HG02938 (cell line): ENCODE measurements at regions not wholly inside any gene's neighbourhood (a gene's known extent, or its start where the extent isn't known, plus 50 kb on each side); places are given as distances from the start of the nearest gene placed in this dataset.
"Not testable (repeated sequence)": the region's sequence is repeated elsewhere in the genome, so short reads cannot be mapped to it uniquely, and the experiment has no call there.

Experiments used
- ATAC-seq: cut with Tn5 transposase; IDR thresholded peaks from one replicate; pipeline ENCODE4 v1.9.1; 2021; ENCODE audit warnings: mild to moderate bottlenecking, moderate library complexity; ENCODE audit not compliant: unreplicated experiment

DNA sequence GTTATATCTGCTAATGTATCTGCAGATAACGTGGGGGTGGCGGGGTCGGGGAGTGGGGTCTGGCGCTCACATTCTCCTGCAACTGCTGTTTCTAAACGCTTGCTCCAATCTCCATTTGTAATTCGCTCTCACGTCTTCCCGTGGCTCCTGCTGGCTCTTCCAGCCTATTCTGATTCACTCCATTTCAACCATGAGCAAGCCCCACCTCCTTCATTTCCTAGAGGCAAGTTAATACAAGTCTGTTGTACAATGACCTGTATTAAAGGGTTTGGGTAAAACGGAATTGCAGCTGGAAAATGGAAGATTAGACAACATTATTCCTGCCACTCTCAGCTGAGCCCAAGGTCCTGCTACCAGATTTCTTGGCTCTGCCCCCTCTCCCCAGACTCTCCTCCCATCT, 132.3 kb downstream of the CSNK2A3 start:
- no peak for ATAC-seq

DNA sequence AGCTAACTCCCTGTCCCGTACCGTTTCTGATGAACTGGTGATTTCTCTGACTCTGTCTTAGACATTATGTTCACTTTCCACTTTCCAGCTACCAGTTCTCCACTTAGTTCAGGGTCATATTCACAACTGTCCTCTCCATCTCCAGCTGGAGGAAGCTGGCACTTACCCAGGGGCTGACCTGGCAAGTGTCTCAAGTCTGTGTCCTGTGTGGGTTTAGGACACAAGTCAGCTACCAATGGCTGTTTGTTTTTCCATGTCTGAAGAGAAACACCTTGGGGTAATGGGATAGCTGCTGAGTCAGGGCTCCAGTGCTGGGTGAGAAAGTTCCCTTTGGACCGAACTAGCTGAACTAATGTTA, 134.4 kb downstream of the CSNK2A3 start:
- ATAC-seq = no peak

DNA sequence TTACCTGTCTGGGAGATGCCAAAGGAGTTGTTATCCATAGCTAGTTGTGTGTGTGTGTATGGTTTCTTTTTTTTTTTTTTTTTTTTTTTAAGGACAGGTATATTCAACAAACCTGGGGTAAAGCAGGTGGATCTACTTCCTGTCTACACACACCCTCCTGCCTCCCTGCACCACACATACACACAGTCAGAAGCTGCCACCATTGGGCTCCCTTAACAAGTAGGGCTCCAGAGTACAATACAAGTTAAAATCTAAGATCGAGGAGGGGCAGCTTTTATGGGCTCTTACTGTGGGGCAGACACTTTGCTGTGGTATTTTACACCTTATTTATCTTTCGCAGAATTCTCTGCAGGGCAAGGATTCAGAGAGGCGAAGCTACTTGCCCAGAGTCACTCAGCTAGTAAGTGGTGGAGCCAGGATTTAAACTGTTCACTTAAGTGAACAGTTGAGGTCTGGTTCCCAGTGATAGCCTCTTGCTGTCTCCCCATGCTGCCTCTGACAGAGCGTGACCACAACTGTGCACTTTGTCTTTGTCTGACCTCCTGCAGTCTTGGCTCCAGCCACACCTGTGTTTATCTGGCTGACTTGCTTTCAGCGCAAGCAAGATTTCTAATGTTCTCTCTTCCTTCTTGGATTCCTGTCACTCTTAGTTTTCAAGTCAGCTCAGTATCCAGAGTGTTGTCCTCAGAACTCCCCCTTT, 135.0 kb downstream of the CSNK2A3 start:
- no peak for ATAC-seq

DNA sequence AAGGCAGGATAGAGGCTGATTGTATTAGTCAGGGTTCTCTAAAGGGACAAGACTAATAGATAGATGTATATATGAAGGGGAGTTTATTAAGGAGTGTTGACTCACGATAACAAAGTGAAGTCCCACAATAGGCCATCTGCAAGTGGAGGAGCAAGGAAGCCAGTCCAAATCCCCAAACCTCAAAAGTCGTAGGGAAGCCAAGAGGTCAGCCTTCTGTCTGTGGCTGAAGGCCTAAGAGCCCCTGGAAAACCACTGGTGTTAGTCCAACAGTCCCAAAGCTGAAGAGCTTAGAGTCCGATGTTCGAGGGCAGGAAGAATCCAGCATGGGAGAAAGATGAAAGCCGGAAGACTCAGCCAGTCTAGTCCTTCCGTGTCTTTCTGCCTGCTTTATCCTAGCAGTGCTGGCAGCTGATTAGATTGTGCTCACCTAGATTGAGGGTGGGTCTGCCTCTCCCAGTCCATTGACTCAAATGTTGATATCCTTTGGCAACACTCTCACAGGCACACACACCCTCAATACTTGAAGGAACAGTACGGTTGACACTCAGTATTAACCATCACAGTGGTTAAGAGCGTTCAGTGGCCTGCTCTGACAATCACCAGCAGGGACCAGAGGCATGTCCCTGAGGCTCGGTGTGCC, 135.6 kb downstream of the CSNK2A3 start:
- ATAC-seq = no peak

DNA sequence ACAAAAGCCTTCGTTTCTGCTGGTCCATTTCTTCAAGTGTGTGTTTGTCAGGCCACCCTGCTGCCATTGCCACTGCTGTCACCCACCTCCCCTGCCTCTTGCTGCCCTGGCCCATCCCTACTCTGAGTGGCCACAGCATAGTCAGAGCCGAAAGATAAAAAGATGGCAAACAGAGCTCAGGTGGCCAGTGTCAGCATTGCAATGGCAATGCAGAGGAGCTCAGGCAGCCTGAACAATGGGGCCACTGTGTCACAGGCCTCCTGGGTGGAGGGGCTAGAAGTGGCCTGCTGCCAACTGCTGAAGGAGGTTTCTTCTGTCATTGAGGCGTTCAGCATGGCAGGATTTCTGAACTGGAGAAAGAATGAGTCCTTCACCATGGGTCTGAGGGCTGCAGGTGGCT, 137.1 kb downstream of the CSNK2A3 start:
- no peak for ATAC-seq

DNA sequence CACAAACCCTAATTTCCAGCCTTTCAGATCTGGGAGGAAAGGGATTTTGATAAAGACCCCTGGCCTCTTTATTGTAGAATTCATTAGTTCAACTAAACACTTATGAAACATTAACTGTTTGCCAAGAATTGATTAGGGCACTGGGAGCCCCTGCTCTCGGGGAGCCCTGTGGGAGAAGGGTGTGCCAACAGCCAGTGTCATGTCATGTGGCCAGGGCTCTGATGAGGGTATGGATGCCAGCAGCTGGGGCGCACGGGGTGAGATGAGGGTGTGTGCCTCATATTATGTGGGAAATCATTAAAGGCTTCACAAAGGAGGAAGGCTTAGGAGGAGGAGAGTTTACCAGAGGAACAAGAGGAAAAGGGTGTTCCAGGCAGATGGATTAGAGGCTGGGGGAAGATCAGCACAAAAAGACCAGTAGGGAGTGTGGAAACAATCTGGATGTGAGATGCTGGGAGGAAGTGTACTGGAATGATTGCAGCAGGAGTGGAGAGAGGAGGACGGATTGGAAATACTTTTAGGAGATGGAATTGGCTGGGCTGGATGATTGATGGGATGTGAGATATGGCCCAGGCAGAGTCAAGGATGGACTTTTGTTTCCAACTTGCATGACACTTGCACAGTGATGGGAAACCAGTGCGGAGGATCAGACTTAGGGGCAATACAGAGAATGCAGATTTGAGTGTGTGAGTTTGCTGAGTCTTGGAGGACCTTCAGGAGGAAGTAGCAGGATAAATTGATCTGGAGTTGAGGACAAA, 137.8 kb downstream of the CSNK2A3 start:
- no peak for ATAC-seq

DNA sequence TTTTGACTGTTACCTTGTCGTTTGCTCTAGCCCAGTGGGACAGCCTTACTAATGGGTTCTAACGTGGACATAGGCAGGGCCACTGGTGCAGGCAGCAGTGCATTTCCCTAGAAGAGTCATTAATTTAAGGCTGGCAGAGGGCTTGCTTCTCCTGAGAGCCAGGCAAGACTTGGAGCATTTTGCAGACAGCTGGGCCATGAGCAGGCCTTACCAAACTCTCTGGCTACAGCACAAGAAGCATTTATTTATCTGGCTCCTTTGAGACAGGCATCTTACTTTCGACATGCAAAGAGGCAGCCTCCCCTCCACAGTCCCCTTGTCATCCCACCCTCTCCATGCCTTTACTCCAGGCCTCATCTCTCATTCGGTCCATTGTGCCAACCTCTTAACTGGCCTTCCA, 139.9 kb downstream of the CSNK2A3 start:
- ATAC-seq = no peak

DNA sequence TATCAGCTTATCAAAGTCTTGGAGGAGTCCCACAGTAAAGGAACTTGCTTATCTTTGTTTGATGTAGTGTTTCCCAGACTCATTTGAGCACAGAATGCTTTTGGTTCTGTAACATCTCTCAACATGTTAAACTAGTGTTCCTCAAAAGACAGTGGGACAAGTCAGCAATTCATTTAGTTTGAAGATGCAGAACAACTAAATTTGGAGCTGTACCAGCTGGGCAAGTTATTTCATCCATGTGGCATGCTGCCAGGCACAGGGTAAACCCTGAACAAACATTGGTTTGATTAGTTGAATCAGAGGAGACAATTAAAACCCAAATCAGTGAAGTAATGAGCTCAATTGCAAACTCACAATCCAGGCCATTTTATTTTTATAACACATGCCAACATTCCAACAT, 141.2 kb downstream of the CSNK2A3 start:
- no peak for ATAC-seq

DNA sequence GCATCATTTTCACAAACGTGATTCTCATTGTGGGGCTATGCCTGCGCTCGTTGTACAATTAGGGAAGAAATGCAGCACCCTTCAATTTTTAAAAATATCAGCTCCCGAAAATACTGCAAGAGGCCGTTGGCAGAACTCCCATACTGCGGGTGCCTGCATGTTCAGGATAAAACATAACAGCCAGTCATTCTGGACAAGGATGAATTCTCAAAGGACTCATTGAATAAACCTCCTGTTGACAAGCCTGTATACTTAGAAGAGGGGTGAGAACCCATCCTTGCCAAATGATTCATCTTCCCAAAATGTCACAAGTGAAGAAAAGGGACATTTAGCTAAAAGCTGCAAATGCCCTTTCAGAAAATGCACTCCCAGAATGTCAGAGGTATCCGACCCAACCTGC, 141.9 kb downstream of the CSNK2A3 start:
- ATAC-seq = no peak

DNA sequence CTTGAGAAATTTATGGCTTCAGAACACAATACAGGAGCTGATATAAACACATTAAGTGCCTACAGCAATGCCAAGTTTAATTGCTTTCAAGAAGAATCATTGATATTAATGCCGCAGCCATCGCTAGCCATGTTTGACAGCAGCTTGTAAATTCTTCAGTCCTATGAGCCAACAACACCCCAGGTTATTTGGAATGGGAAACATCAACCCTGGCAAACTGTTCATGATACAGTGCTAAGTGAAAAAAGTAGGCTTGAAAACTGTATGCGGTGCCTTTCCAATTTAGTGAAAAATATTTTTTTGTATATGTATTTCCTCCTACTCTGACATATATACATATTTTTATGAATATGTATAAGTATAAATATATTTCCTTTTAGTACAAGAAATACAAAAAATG, 142.6 kb downstream of the CSNK2A3 start:
- ATAC-seq = no peak

DNA sequence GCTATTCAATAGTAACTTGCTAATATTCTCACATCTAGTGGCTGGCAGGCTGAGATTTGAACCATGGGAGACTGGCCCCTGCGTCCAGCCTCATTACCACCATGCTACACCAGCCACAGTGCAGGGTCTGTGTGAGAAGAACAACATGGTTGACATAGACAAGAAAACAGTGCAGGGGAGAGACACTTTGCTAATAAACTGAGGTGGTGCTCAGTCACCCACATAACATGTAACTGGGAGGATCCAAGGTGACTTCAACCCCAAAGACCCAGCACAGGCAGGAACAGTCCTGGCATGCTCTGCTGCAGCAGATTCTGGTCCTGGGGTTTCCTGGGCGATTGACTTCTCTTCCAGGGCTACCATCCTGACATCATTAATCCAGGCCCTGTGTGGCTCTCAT, 143.1 kb downstream of the CSNK2A3 start:
- no peak for ATAC-seq

DNA sequence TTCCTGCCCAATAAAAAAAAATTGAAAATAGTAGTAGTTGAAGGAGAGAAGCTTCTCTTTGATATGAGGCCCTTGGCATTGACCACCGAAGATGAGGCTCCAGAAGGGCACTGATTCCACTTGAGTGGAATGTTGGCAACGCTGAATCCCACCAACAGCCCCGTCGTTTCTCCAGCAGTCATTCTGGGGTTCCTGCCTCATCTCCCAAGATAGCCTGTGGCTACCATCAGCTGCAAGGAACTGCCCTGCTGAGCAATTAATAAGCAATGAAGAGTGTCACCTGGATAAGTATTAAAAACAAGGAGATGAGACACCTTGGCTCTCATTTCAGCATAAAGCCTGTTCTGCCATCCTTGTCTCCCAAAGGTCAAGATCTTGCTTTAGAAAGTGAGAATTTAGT, 144.1 kb downstream of the CSNK2A3 start:
- ATAC-seq = no peak

DNA sequence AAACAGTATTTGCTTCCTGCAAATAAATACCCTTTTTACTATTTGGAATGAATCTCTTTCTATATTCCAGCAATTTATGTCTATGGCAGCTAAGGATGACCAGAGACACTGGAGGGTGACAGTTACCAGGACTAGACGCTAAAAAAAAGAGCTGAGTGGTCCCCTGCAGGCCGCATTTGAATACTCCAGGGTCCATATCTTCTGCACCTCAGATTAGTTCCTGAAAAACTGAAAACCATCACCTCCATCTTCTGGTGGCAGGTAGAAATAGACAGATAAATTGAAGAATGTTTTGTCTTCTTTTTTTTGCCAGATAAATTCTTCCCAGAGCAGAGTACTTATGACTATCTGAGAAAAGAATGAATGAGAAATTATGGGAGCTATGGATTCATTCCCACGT, 145.6 kb downstream of the CSNK2A3 start:
- no peak for ATAC-seq

DNA sequence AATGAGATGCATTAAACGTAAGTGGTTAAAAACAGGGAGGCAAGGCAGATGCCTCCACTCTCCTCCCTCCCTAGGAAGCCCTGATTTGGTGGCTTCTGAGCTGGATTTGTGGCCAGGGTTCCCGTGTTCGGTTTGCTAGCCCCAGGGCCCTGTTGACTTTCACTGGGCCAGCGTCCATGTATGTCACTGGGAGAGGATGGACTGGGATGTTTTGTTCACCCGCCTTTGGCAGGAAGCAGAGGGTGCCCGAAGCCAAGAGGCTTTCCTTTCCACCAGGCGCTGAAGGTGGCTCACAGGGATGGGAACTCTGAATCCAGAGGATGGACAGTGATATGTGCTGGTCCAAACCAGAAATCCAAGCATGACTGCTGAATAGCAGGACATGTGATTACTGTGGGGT, 146.6 kb downstream of the CSNK2A3 start:
- no peak for ATAC-seq

DNA sequence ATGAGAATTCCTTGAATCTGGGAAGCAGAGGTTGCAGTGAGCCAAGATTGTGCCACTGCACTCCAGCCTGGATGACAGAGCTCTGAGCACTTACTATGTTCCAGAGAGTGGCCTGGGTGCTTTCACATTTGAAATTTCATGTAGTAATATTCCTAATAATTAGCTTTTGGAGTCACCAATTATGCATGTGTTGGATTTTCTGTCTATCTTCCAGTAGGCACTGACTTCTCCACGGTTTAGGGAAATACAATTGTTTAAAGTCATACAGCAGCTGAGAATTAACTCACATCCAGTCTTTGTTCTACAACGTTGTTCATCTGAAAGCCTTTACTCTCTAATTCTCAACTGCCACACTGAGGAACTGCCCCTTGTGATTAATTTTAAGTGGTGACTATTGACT, 150.2 kb downstream of the CSNK2A3 start:
- no peak for ATAC-seq

DNA sequence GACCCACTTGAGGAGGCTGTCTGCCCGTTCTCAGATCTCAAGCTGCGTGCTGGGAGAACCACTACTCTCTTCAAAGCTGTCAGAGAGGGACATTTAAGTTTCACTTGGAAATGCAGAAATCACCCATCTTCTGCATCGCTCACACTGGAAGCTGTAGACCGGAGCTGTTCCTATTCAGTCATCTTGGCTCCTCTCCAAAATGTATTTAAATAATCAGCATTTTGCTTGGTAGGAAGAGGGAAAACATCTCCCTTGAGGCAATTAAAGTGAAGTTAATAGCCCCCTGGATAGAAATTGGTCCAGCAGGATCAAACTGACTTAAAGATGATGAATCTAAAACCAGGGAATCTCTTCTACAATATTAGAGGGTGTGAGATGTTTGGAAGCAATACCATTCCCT, 151.7 kb downstream of the CSNK2A3 start:
- not testable (repeated sequence) for ATAC-seq

DNA sequence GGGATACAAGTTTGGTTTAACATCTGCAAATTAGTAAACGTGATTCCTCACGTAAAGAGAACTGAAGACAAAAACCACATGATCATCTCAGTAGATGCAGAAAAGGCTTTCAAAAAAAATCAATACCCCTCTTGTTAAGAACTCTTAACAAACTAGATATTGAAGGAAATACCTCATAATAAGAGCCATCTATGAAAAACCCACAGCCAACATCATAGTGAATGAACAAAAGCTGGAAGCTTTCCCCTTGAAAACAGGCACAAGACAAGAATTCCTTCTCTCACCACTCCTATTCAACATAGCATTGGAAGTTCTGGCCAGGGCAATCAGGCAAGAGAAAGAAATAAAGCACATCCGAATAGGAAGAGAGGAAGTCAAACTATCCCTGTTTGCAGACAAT, 160.5 kb downstream of the CSNK2A3 start:
- no peak for ATAC-seq

DNA sequence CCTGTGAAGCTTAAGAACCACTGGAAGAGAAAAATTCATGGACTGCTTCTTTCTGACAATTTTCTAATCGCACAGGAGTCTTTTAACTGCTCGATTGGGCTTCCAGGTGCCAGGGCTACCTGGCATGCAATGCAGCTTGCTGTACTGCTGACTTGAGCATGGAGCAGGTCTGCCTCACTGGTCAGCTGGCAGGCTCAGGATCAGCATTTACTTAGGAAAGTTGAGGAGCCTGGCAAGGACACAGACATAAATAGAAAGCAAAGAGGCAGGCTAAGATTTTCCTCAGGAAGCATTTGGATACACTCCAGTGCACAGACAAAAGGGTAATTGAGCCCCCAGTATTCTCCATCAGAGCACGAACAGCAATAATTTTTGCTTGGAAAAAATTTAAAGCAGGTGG, 163.5 kb downstream of the CSNK2A3 start:
- ATAC-seq = no peak

DNA sequence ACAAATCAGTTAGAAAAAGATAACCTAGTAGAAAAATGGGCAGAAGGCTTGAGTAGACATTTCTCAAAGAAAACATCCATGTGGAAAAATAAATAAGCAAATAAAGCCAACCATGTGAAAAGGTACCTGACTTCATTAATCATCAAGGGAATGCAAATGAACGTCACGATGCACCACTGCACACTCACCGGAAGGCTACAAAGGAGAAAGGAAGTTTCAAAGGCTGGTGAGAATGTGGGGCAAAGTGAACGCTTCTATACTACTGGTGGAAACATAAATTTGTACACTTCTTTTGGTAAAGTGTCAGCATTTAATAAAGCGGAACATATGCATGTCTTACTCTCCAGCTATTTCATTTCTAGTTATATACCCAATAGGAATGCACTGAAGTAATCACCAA, 166.8 kb downstream of the CSNK2A3 start:
- ATAC-seq = no peak

DNA sequence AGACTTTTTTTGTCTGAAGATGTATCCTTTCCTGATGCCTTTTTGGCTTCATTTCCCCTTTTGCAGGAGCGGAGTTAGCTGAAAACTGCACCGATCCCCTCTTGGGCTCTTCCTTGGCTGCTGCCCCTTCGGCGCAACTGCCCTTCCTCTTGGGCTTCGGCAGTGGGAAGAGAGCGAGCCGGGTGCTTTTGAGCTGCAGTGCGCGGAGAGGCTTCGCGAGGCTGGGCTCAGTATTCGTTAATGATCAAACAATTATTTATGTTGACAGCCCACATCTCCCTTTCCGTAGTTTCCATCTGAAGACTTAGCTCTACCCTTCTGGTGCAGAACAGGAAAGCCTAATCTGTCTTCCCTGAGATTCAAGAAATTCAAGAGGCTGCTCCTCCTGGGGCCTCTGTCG, 170.8 kb downstream of the CSNK2A3 start:
- no peak for ATAC-seq

DNA sequence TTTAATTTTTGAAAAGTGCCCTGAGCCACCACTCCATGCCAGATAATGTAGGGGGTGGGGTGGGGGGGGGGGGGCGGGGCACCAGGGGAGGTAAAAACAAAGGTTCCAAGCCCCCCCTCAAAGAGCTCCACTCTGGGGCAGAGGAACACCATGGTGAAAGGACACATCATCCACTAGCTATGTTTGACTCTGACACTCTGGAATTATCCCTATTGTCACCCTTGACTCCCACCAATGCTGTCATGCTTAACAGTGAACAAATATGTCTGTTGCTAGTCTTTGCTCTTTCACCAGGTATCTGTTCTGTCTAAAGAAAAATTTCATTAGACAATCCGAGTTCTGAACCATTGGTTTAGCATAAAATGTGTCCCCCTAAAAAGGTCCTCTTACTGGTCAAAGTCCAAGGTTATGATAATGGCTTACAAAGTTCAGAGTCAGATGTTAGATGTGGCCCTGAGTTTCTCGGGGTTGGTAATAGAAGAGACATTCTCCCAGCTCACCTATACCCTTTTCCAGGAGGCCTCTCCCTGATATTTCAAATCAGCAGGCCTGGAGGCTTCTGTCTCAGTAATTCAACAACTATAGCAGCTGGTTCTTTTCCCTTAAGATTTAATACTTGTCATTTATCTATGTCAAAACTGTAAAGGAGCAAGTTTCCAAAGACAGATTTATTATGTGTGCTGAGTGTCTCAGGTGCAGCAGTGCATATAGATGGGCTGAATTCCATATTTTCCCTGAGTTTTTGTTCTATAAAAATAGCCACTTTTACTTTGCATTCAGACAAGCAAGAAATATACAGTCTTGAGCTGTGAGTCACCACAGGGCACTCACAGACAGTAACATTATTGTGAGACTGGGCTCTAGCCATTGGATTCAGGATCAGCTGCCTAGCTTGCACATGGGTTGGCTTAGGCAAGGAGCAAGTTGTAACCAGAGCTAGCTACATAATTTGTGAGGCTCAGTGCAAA, 174.1 kb downstream of the CSNK2A3 start:
- ATAC-seq = no peak
